ENCODE measurements at regions not wholly inside any gene's neighbourhood (a gene's known extent, or its start where the extent isn't known, plus 50 kb on each side); places are given as distances from the start of the nearest gene placed in this dataset.

- intact Hi-C loops (cut with micrococcal nuclease) = loop anchor here (1.0 to 10.0 kb wide), 7 partner anchors 8 to 505 kb away; no protein-coding TSS in a partner anchor
- Histone ChIP-seq H3K79me2 (ENCODE audit: control insufficient read depth, insufficient read depth, low read length) (no peaks in the 10 kb centered on the region), H3K4me2 (ENCODE audit: insufficient read depth, low read length) (peak overlapping the region; percentile 85), H3K9me3 (replicated peaks; ENCODE audit: control insufficient read depth, insufficient read depth, low read length) (no peaks in the 10 kb centered on the region), H3K9me1 (replicated peaks; ENCODE audit: control insufficient read depth, extremely low read depth, insufficient read depth, low read length) (no peaks in the 10 kb centered on the region), H3K27ac (ENCODE audit: insufficient read depth, low read depth, low read length) (peak overlapping the region; percentile 87), H3K36me3 (ENCODE audit: control insufficient read depth in 2 of 2, extremely low read depth in 1 of 2, insufficient read depth in 2 of 2, low read length in 2 of 2) (no peaks in the 10 kb centered on the region), H3K4me1 (ENCODE audit: control insufficient read depth, extremely low read depth, insufficient read depth, low read length) (peaks cover 31% of the 10 kb centered on the region), H4K20me1 (replicated peaks; ENCODE audit: control insufficient read depth, extremely low read depth, insufficient read depth, low read length) (no peaks in the 10 kb centered on the region), H3K4me3 (replicated peaks in 1 of 3; ENCODE audit: insufficient read depth in 1 of 3, low read depth in 1 of 3, low read length in 3 of 3) (no peak overlapping the region), H3K9ac (replicated peaks; ENCODE audit: extremely low read depth, insufficient read depth, low read length) (peak overlapping the region; percentile 60), H2AFZ (ENCODE audit: low read depth, low read length) (peak overlapping the region; percentile 11), H3K27me3 (ENCODE audit: control insufficient read depth in 2 of 2, insufficient read depth in 2 of 2, low read length in 2 of 2) (no peaks in the 10 kb centered on the region)
- dilution Hi-C loops (cut with MboI; ENCODE audit: extremely low pct_ligation_motif_present, low sequenced_read_pairs) = no loop called here
- ChIA-PET POLR2A (no interaction called here), CTCF (no interaction called here)
- TSS peak; percentile 82 for BruUV-seq (replicated peaks)
- TF ChIP-seq JUN (IDR thresholded peaks at IDR 0.05; ENCODE audit: borderline replicate concordance, insufficient read depth, insufficient read length, low read depth) = peak; percentile 26
- peak; percentile 75 for TF ChIP-seq FOS (IDR thresholded peaks at IDR 0.05; ENCODE audit: borderline replicate concordance, insufficient read depth, low read length)
- TF ChIP-seq MYC (IDR thresholded peaks at IDR 0.05; ENCODE audit: low read depth, low read length) = no peak
- peak; percentile 93 for TF ChIP-seq GATA2 (IDR thresholded peaks at IDR 0.05; ENCODE audit: insufficient read depth, insufficient read length, low read depth, low read length)
- TF ChIP-seq POLR2AphosphoS5 (IDR thresholded peaks at IDR 0.05; ENCODE audit: insufficient read depth, low read depth, low read length) = no peak
- DNase-seq (ENCODE audit: low read depth, low spot score) (peak; percentile 86), FAIRE-seq (peak; percentile 93)
These were observed 521.6 kb upstream of the SLIT2 start for GRCh38 chr4:19729886-19730651.

GRCh38 chr4:19728773-19729172 lies 522.9 kb upstream of the SLIT2 start:
- Histone ChIP-seq H2AFZ (ENCODE audit: low read depth, low read length) (no peak overlapping the region), H3K9ac (replicated peaks; ENCODE audit: extremely low read depth, insufficient read depth, low read length) (no peak overlapping the region), H3K27ac (ENCODE audit: insufficient read depth, low read depth, low read length) (no peak overlapping the region), H3K4me1 (ENCODE audit: control insufficient read depth, extremely low read depth, insufficient read depth, low read length) (peaks cover 35% of the 10 kb centered on the region), H4K20me1 (replicated peaks; ENCODE audit: control insufficient read depth, extremely low read depth, insufficient read depth, low read length) (no peaks in the 10 kb centered on the region), H3K4me2 (ENCODE audit: insufficient read depth, low read length) (no peak overlapping the region), H3K9me1 (replicated peaks; ENCODE audit: control insufficient read depth, extremely low read depth, insufficient read depth, low read length) (no peaks in the 10 kb centered on the region), H3K79me2 (ENCODE audit: control insufficient read depth, insufficient read depth, low read length) (no peaks in the 10 kb centered on the region), H3K27me3 (ENCODE audit: control insufficient read depth in 2 of 2, insufficient read depth in 2 of 2, low read length in 2 of 2) (no peaks in the 10 kb centered on the region), H3K4me3 (replicated peaks in 1 of 3; ENCODE audit: insufficient read depth in 1 of 3, low read depth in 1 of 3, low read length in 3 of 3) (no peak overlapping the region), H3K36me3 (ENCODE audit: control insufficient read depth in 2 of 2, extremely low read depth in 1 of 2, insufficient read depth in 2 of 2, low read length in 2 of 2) (no peaks in the 10 kb centered on the region), H3K9me3 (replicated peaks; ENCODE audit: control insufficient read depth, insufficient read depth, low read length) (no peaks in the 10 kb centered on the region)
- intact Hi-C loops (cut with micrococcal nuclease) (no loop called here), dilution Hi-C loops (cut with MboI; ENCODE audit: extremely low pct_ligation_motif_present, low sequenced_read_pairs) (no loop called here)
- no TSS peak for BruUV-seq (replicated peaks)
- ChIA-PET POLR2A (no interaction called here), CTCF (no interaction called here)
- FAIRE-seq (no peak), DNase-seq (ENCODE audit: low read depth, low spot score) (no peak)
- TF ChIP-seq POLR2A (IDR thresholded peaks at IDR 0.05; ENCODE audit: low read depth, low read length) = no peak
- TF ChIP-seq EZH2 (IDR thresholded peaks at IDR 0.05; ENCODE audit: borderline replicate concordance, low read depth, low read length, severe bottlenecking) = no peak
- no peak for TF ChIP-seq FOS (IDR thresholded peaks at IDR 0.05; ENCODE audit: borderline replicate concordance, insufficient read depth, low read length)
- TF ChIP-seq MYC (IDR thresholded peaks at IDR 0.05; ENCODE audit: low read depth, low read length) = no peak
- no peak for TF ChIP-seq JUN (IDR thresholded peaks at IDR 0.05; ENCODE audit: borderline replicate concordance, insufficient read depth, insufficient read length, low read depth)
- TF ChIP-seq, protein P1, sequence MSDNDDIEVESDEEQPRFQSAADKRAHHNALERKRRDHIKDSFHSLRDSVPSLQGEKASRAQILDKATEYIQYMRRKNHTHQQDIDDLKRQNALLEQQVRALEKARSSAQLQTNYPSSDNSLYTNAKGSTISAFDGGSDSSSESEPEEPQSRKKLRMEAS (IDR thresholded peaks at IDR 0.05; ENCODE audit: insufficient read depth, insufficient read length) = no peak
- TF ChIP-seq GATA2 (IDR thresholded peaks at IDR 0.05; ENCODE audit: insufficient read depth, insufficient read length, low read depth, low read length) = no peak

Measured in endothelial cell of umbilical vein (primary cell).